HEK293 (cell line): ENCODE measurements at regions not wholly inside any gene's neighbourhood (a gene's known extent, or its start where the extent isn't known, plus 50 kb on each side); places are given as distances from the start of the nearest gene placed in this dataset.

Experiments used
- MZF1 ChIP-seq: fragments of 450-650 bp; formaldehyde crosslinking; IDR thresholded peaks from 2 replicates; pipeline ENCODE4 v1.5.1; 2017; ENCODE audit warnings: missing biosample characterization, missing genetic modification characterization, borderline replicate concordance
- PRDM1 ChIP-seq: fragments of 450-650 bp; formaldehyde crosslinking; IDR thresholded peaks from 2 replicates; pipeline ENCODE4; 2016; ENCODE audit warnings: missing biosample characterization, missing genetic modification characterization
- SETDB1 ChIP-seq: IDR thresholded peaks from one replicate; pipeline ENCODE4 v1.6.1; 2017; ENCODE audit warnings: mild to moderate bottlenecking, low read length, moderate library complexity, mixed read lengths; ENCODE audit not compliant: insufficient read length
- SP3 ChIP-seq: fragments of 450-650 bp; formaldehyde crosslinking; IDR thresholded peaks from 2 replicates; pipeline ENCODE4 v1.5.1; 2016; ENCODE audit warnings: missing biosample characterization, missing genetic modification characterization
- TCF7L2 ChIP-seq: IDR thresholded peaks from 2 replicates; pipeline ENCODE4 v1.6.1; 2011; ENCODE audit warnings: low read depth, mild to moderate bottlenecking, inconsistent platforms, low read length, moderate library complexity, borderline replicate concordance
- ZNF114 ChIP-seq: fragments of 450-650 bp; formaldehyde crosslinking; IDR thresholded peaks from 2 replicates; pipeline ENCODE4 v1.5.0; 2017; ENCODE audit warnings: missing biosample characterization, missing genetic modification characterization
- ZNF16 ChIP-seq: fragments of 450-650 bp; formaldehyde crosslinking; IDR thresholded peaks from 2 replicates; pipeline ENCODE4 v1.5.1; 2016; ENCODE audit warnings: low read depth, missing biosample characterization, missing genetic modification characterization
- ZNF24 ChIP-seq: fragments of 450-650 bp; formaldehyde crosslinking; IDR thresholded peaks from 2 replicates; pipeline ENCODE4 v1.5.1; 2016; ENCODE audit warnings: missing biosample characterization, missing genetic modification characterization
- ZNF610 ChIP-seq: fragments of 450-650 bp; formaldehyde crosslinking; IDR thresholded peaks from 2 replicates; pipeline ENCODE4 v1.5.1; 2016; ENCODE audit warnings: missing biosample characterization, missing genetic modification characterization, borderline replicate concordance
- TF ChIP-seq, protein P1 (sequence below): fragments of 450-650 bp; formaldehyde crosslinking; IDR thresholded peaks from 2 replicates; pipeline ENCODE4 v1.5.1; 2016; ENCODE audit warnings: missing biosample characterization, missing genetic modification characterization
- TF ChIP-seq, protein P2 (sequence below): fragments of 450-650 bp; formaldehyde crosslinking; IDR thresholded peaks from 2 replicates; pipeline ENCODE4 v1.5.1; 2016; ENCODE audit warnings: missing biosample characterization, missing genetic modification characterization

DNA sequence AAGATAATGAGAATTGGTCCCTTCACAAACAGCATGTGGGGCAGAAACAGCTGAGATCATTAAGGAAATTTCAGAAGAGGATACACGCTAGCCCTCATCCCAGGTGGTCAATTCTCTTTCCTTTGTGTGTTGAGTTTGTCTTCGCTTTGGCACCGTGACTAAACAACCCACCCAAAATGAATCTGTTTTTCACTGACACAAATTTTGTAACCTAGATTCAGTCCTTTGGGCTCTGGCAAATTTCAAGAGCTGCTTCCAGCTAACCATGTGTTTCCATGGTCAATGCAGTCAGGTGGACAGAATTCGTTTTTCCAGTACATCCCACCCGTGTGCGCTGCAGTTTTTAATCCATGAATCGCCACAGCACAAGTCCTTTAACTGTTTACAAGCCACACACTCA lies 435.4 kb downstream of the WDR72 start:
- TF ChIP-seq, protein P1, sequence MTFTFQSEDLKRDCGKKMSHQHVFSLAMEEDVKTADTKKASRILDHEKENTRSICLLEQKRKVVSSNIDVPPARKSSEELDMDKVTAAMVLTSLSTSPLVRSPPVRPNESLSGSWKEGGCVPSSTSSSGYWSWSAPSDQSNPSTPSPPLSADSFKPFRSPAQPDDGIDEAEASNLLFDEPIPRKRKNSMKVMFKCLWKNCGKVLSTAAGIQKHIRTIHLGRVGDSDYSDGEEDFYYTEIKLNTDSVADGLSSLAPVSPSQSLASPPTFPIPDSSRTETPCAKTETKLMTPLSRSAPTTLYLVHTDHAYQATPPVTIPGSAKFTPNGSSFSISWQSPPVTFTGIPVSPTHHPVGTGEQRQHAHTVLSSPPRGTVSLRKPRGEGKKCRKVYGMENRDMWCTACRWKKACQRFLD (tag by site-specific recombination), result no peak
- TF ChIP-seq ZNF16 (tag by site-specific recombination) (no peak), ZNF114 (no peak), ZNF24 (tag by site-specific recombination) (no peak), PRDM1 (tag by site-specific recombination) (no peak), ZNF610 (tag by site-specific recombination) (no peak), SP3 (no peak), TCF7L2 (no peak), SETDB1 (no peak), MZF1 (no peak)
- TF ChIP-seq, protein P2, sequence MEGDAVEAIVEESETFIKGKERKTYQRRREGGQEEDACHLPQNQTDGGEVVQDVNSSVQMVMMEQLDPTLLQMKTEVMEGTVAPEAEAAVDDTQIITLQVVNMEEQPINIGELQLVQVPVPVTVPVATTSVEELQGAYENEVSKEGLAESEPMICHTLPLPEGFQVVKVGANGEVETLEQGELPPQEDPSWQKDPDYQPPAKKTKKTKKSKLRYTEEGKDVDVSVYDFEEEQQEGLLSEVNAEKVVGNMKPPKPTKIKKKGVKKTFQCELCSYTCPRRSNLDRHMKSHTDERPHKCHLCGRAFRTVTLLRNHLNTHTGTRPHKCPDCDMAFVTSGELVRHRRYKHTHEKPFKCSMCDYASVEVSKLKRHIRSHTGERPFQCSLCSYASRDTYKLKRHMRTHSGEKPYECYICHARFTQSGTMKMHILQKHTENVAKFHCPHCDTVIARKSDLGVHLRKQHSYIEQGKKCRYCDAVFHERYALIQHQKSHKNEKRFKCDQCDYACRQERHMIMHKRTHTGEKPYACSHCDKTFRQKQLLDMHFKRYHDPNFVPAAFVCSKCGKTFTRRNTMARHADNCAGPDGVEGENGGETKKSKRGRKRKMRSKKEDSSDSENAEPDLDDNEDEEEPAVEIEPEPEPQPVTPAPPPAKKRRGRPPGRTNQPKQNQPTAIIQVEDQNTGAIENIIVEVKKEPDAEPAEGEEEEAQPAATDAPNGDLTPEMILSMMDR, result no peak
